Ascending aorta (tissue), 2 donors: ENCODE measurements at regions not wholly inside any gene's neighbourhood (a gene's known extent, or its start where the extent isn't known, plus 50 kb on each side); places are given as distances from the start of the nearest gene placed in this dataset.

Experiments used
- DNase-seq, 2 donors: peaks; one replicate each; pipeline ENCODE4 v3.0.0-alpha.2; 2019; ENCODE audit warnings: low spot score in 2 of 2
- H3K27ac ChIP-seq, 2 donors: fragments of 200-600 bp; sonication (generic); one replicate each; pipeline ENCODE4 v1.5.1; 2016 to 2017; ENCODE audit warnings: mild to moderate bottlenecking in 1 of 2
- H3K27me3 ChIP-seq: fragments of 200-600 bp; sonication (generic); one replicate; pipeline ENCODE4 v1.5.1; 2017
- H3K36me3 ChIP-seq, 2 donors: fragments of 200-600 bp; sonication (generic); one replicate each; pipeline ENCODE4 v1.5.1; 2016
- H3K4me1 ChIP-seq, 2 donors: fragments of 200-600 bp; sonication (generic); one replicate each; pipeline ENCODE4 v1.5.1; 2016 to 2017; ENCODE audit warnings: mild to moderate bottlenecking in 1 of 2
- H3K4me3 ChIP-seq, 2 donors: fragments of 200-600 bp; sonication (generic); one replicate each; pipeline ENCODE4 v1.5.1; 2016 to 2017; ENCODE audit warnings: mild to moderate bottlenecking in 1 of 2
- H3K9me3 ChIP-seq, 2 donors: fragments of 200-600 bp; sonication (generic); one replicate each; pipeline ENCODE4 v1.5.1; 2016
- intact Hi-C: fragments of 100-400 bp; cut with DNase I; formaldehyde crosslinking; loops from one replicate; pipeline ENCODE4 v1.15.1; 2023
- TF ChIP-seq, protein P1 (sequence below), 3 experiments: fragments of 200-600 bp in 2 of 3; fragments of 450-650 bp in 1 of 3; sonication (generic) in 2 of 3; IDR thresholded peaks; one replicate each; pipeline ENCODE4 v1.5.1; 2016 to 2019; ENCODE audit warnings: antibody characterized with exemption in 3 of 3, mild to moderate bottlenecking in 1 of 3, moderate library complexity in 1 of 3

DNA sequence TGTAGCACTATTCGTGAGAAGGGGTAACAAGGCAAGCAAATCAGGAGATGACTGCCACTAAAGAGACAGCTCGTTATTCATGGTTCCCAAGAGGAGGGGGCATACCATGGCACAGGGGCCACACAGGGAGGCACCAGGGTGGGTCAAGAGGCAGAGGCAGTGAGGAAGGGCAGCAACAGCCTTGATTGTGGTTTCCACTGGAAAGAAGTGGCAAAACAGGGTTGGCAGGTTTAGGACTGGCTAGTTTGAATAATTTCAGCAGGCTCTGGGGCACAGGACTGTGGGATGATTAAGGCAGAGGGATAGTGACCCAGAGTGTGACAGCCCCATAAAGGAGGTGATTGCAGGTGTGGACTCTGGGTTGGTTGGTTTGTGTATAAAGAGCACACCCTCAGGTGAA is 188.9 kb downstream of the CBLN1 start:
- intact Hi-C loops = no loop called here
- TF ChIP-seq, protein P1, sequence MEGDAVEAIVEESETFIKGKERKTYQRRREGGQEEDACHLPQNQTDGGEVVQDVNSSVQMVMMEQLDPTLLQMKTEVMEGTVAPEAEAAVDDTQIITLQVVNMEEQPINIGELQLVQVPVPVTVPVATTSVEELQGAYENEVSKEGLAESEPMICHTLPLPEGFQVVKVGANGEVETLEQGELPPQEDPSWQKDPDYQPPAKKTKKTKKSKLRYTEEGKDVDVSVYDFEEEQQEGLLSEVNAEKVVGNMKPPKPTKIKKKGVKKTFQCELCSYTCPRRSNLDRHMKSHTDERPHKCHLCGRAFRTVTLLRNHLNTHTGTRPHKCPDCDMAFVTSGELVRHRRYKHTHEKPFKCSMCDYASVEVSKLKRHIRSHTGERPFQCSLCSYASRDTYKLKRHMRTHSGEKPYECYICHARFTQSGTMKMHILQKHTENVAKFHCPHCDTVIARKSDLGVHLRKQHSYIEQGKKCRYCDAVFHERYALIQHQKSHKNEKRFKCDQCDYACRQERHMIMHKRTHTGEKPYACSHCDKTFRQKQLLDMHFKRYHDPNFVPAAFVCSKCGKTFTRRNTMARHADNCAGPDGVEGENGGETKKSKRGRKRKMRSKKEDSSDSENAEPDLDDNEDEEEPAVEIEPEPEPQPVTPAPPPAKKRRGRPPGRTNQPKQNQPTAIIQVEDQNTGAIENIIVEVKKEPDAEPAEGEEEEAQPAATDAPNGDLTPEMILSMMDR (IDR thresholded peaks at IDR 0.05) = no peak
- no peaks in the 10 kb centered on the region for H3K27me3 ChIP-seq
- no peaks in the 10 kb centered on the region for H3K36me3 ChIP-seq
- no peaks in the 10 kb centered on the region for H3K4me1 ChIP-seq
- no peak for DNase-seq
- H3K4me3 ChIP-seq = no peak overlapping the region
- H3K27ac ChIP-seq = no peak overlapping the region
- H3K9me3 ChIP-seq = no peaks in the 10 kb centered on the region

DNA sequence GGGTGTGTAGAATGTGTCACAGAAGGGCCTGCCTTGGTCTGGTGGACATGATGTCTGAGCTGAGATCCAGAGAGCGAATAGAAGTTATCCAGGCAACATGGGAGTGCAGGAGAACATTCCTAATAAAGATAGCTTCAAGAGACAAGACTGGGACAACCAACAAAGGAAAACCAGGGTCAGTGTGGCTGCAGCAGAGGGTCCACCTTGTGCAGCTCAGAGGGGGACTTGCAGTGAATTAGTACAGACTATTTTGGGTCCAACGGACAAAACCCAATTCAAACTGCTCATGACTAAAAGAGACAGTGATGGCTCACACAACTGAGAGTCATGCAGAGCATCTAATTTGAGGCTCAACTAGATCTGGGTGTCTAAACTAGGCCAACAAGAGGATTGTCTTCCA is 192.1 kb downstream of the CBLN1 start:
- Histone ChIP-seq H3K4me1 (no peaks in the 10 kb centered on the region), H3K36me3 (no peaks in the 10 kb centered on the region), H3K27me3 (no peaks in the 10 kb centered on the region), H3K27ac (no peak overlapping the region), H3K9me3 (peaks cover 0 to 5% of the 10 kb centered on the region in 2 donors), H3K4me3 (no peak overlapping the region)
- intact Hi-C loops = no loop called here
- TF ChIP-seq, protein P1 (IDR thresholded peaks at IDR 0.05) = no peak
- DNase-seq = no peak

DNA sequence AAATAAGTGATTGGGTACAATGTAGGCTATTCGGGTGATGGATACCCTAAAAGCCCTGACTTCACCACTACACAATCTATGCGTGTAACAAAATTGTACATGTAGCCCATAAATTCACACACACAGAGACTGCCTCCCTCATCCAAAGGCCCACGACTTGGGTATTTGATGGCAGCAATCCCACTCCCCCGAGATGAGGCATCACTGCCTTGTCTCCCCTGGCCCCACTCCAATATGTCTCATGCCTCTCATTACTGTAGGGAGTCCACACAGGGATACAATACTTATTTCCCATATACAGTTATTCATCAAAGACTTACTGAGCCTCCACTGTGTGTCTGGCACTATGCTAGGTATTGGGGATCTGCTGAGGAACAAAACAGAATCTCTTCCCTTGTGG is 192.6 kb downstream of the CBLN1 start:
- TF ChIP-seq, protein P1 (IDR thresholded peaks at IDR 0.05) = no peak
- intact Hi-C loops = no loop called here
- Histone ChIP-seq H3K27ac (no peak overlapping the region), H3K27me3 (no peaks in the 10 kb centered on the region), H3K36me3 (no peaks in the 10 kb centered on the region), H3K4me3 (no peak overlapping the region), H3K4me1 (no peaks in the 10 kb centered on the region), H3K9me3 (peaks cover 0 to 5% of the 10 kb centered on the region in 2 donors)
- DNase-seq = no peak

DNA sequence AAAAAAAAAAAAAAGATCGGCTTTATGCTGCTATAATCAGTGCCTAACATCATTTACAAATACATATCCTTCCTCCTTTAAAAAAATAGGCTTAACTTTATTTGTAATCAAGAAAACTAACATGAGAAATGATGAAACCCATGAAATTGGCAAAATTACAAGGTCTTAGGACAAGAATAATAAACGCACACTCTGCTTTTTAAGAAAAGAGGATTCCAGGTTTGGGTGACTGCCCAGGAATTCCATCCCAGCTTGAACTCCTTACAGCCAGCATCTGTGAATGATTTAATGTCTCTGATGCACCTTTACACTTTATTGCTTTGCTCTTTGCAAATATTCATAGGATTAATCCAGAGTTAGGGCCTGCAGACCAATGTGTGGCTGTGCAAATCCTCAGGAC is 196.0 kb downstream of the CBLN1 start:
- intact Hi-C loops = no loop called here
- TF ChIP-seq, protein P1 (IDR thresholded peaks at IDR 0.05) = no peak
- DNase-seq = no peak

DNA sequence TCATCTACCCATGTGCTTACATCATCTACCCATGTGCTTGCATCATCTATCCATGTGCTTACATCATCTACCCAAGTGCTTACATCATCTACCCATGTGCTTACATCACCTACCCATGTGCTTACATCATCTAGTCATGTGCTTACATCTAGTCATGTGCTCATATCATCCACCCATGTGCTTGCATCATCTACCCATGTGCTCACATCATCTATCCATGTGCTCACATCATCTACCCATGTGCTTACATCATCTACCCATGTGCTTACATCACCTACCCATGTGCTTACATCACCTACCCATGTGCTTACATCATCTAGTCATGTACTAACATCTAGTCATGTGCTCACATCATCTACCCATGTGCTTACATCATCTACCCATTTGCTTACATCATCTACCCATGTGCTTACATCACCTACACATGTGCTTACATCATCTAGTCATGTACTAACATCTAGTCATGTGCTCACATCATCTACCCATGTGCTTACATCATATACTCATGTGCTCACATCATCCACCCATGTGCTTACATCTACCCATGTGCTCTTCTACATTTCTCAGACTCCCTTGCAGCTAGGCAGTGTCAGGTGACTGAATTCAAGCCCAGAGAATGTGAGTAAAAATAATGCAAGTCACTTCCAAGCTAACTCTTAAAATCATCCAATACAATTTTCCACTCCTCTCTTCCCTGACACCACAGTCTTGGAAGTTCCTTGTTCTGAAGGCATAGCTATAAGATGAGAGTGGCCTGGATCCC is 196.8 kb downstream of the CBLN1 start:
- TF ChIP-seq, protein P1 (IDR thresholded peaks at IDR 0.05) = no peak
- Histone ChIP-seq H3K4me3 (no peak overlapping the region), H3K4me1 (no peaks in the 10 kb centered on the region), H3K27me3 (no peaks in the 10 kb centered on the region), H3K9me3 (peaks cover 0 to 5% of the 10 kb centered on the region in 2 donors), H3K27ac (no peak overlapping the region), H3K36me3 (no peaks in the 10 kb centered on the region)
- no peak for DNase-seq
- intact Hi-C loops = no loop called here

More for the DNA sequence above, 196.0 kb downstream of the CBLN1 start:
- Histone ChIP-seq H3K4me1 (no peaks in the 10 kb centered on the region), H3K36me3 (no peaks in the 10 kb centered on the region), H3K4me3 (no peak overlapping the region), H3K9me3 (peaks cover 0 to 5% of the 10 kb centered on the region in 2 donors), H3K27ac (no peak overlapping the region), H3K27me3 (no peaks in the 10 kb centered on the region)
